ENCODE measurements at regions not wholly inside any gene's neighbourhood (a gene's known extent, or its start where the extent isn't known, plus 50 kb on each side); places are given as distances from the start of the nearest gene placed in this dataset.
A peak's percentile ranks its signal among the peaks of the same experiment; 100 is the strongest.

DNA sequence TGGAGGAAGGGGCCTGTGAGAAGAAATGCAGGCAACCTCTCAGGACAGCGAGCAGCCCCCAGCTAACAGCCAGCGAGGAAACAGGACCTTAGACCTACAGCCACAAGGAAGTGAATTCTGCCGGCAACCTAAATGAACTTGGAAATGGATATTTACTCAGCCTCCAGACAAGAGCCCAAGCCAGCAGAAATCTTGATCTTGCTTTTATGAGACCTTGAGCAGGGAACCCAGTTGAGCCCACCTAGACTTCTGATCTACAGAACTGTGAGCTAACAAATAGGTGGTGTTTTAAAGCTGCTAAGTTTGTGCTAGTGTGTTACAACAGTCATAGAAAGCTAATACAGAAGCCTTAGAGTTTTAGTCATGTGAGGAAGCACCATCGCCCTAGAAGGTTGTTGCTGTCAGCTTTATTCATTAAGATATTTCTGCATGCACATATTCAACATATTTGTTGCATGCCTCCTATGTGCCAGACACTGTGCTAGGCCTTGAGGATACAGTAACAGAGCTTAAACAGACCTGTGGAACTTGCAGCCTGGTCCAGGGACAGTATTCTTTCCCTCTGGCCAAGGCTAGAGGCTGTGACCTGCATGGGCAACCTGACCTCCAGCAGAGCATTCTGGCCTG, 50.3 kb downstream of the NALF2 start:
- H3K4me3 ChIP-seq (ENCODE audit: low read length): no peak overlapping the region

DNA sequence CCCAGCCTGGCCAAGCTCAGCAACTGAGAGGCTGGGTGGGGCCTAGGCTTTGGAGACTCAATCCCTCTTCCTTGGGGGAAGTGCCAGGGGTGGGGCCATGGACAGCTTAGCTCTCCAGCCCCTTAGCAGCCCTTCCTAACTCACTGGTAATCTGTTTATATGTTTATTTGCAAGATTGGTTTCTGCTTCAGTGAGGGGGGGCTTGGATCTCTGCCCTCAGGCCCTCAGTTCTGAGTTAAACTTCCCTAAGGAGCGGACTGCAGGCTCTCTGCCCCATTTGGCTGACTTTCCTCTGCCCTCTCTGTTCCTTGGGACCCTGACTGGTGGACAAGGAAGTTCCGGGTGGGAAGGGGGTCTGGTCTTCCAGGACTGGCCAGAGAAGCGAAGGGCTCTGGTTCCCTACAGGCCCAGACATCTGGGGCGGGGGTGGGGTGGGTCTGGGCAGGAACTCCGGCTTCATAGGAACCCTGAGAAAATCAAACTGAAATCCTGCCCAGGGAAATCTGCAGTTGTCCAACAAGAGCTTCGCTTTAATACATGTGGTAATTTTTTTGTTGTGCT, 51.4 kb downstream of the NALF2 start:
- no peak for DNase-seq (ENCODE audit: low read depth)
- TF ChIP-seq, protein P1, sequence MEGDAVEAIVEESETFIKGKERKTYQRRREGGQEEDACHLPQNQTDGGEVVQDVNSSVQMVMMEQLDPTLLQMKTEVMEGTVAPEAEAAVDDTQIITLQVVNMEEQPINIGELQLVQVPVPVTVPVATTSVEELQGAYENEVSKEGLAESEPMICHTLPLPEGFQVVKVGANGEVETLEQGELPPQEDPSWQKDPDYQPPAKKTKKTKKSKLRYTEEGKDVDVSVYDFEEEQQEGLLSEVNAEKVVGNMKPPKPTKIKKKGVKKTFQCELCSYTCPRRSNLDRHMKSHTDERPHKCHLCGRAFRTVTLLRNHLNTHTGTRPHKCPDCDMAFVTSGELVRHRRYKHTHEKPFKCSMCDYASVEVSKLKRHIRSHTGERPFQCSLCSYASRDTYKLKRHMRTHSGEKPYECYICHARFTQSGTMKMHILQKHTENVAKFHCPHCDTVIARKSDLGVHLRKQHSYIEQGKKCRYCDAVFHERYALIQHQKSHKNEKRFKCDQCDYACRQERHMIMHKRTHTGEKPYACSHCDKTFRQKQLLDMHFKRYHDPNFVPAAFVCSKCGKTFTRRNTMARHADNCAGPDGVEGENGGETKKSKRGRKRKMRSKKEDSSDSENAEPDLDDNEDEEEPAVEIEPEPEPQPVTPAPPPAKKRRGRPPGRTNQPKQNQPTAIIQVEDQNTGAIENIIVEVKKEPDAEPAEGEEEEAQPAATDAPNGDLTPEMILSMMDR (conservative IDR thresholded peaks at IDR 0.05; ENCODE audit: low read depth, low read length): no peak

More for the DNA sequence above, 50.3 kb downstream of the NALF2 start:
- DNase-seq (ENCODE audit: low read depth): no peak
- TF ChIP-seq, protein P1 (conservative IDR thresholded peaks at IDR 0.05; ENCODE audit: low read depth, low read length): no peak

DNA sequence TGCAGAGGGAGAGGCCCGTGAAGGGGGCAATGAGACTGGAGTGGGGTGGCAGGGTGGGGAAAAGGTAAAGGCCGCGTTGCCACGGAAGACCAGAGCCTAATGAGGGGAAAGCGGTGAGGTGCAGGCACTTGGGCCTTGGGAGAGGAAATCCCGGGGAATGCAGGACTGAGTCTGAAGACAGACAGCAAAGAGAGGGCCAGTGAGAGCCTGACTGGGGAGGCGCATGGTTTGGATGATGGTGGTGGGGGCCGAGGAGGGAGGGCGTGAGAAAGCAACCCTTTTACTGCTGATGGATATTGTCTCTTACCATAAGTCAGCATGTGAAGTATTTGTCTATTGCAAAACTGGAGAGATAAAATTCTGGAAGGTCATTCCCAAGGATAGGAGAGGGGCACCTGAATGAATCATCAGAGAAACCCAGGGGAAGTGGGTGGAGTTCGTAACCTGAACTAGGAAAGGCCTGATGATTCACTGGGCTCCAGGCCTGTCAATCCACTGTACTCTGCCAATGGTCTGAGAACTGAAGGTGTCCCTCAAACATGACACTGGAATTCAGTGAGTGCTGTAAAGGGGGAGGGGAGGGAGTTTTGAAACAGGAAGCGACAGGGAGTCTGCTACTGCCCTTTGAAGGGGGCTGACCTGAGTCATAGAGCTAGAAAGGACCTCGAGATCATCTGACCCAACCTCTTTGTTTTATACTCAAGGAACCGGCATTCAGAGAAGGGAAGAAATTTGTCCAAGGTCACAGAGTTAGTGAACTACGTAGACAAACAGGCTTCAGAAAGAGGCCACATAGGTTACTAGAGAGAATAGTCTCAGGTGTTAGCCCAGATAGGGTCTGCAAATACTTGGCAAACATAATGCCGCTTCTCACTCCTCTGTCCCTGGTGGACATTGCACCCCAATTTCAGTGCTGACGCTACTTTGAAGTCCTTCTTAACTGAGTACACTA, 52.2 kb downstream of the NALF2 start:
- no peak overlapping the region for H3K4me3 ChIP-seq (ENCODE audit: low read length)
- DNase-seq (ENCODE audit: low read depth): peak; percentile 10
- TF ChIP-seq, protein P1 (conservative IDR thresholded peaks at IDR 0.05; ENCODE audit: low read depth, low read length): no peak

More for the DNA sequence above, 51.4 kb downstream of the NALF2 start:
- no peak overlapping the region for H3K4me3 ChIP-seq (ENCODE audit: low read length)

DNA sequence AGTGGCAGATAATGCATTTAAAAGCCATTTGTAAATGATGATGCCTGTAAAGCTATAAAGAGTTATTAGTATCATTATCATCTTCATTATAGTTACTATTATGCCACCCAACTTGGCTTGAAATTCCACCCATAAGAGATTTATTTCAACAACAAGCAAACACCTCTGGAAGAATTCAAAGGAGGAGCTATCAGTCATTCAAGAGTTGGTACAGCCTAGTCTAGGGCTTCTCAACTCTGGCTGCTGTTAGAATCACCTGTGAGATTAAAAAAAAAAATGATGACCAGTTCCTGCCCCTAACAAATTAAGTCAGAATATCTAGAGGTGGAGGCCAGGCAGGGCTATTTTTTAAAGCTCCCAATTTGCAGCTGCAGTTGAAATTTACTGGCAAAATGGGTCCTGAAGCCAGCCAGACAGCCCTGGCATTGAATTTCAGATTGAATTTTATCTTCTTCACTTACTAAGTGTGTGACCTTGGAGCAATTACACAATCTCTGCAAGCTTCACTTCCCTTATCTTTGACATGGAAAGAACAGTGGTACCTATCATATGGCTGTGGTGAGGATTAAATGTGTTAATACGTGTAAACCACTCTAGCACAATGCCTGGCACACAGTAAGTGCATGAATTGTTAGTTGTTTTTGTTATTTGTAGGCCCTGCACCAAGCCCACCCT, 52.9 kb upstream of the EDA start:
- no peak for DNase-seq (ENCODE audit: low read depth)
- TF ChIP-seq, protein P1 (conservative IDR thresholded peaks at IDR 0.05; ENCODE audit: low read depth, low read length): no peak
- no peak overlapping the region for H3K4me3 ChIP-seq (ENCODE audit: low read length)

DNA sequence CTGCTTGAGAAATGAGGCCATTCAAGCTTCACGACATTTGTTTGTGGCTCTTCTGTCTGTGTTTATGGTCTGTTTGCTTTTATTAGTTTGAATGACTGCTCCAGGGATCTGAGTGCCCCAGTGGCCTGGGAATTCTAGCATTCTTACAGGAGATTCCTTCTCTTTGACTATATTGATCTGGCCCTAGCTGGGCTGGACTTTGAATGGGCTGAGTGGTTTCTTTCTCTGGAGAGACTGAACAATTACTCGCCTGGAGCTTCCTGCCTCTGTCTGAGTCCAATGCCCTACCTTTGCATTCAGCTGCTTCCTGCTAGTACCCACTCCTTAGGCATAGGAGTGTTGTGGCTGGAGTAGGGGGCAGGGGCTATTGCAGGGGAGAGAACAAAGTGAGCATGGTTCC, 51.2 kb upstream of the EDA start:
- H3K4me3 ChIP-seq (ENCODE audit: low read length): no peak overlapping the region
- TF ChIP-seq, protein P1 (conservative IDR thresholded peaks at IDR 0.05; ENCODE audit: low read depth, low read length): no peak
- DNase-seq (ENCODE audit: low read depth): no peak

DNA sequence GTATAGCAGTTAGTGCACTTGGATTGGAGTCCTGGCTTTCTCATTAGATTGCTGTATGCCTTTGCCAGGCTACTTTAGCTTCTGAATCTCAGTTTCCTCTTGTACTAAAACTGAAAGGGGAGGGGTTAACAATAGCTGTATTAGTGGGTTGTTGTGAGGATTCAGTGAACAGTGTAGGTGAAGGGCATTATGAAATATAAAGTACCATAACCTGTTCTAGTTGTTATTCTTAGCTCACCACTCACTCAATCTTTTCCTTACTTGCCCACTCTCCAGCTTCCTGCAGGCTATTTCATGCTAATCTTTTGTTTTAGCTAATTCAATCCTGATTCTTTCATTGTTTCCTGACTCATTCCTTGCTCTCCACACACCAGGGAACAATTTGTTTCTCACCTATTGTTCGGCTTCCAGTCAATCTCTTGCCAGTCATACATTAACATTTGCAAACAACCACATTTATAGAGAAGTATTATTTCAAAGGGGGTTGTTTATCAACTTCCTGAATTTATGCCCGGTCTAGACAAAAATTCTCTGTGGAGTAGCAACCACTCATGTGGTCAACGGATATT, 50.6 kb upstream of the EDA start:
- TF ChIP-seq, protein P1 (conservative IDR thresholded peaks at IDR 0.05; ENCODE audit: low read depth, low read length): no peak
- H3K4me3 ChIP-seq (ENCODE audit: low read length): no peak overlapping the region
- no peak for DNase-seq (ENCODE audit: low read depth)

All from retinal pigment epithelial cell (primary cell).